SKM-1 (cell line): ENCODE measurements at regions not wholly inside any gene's neighbourhood (a gene's known extent, or its start where the extent isn't known, plus 50 kb on each side); places are given as distances from the start of the nearest gene placed in this dataset.
"Not testable (repeated sequence)": the region's sequence is repeated elsewhere in the genome, so short reads cannot be mapped to it uniquely, and the experiment has no call there.

Experiments used
- DNase-seq: peaks from one replicate; lab custom pipeline; 2025; ENCODE audit not compliant: unreplicated experiment; lab: John Stamatoyannopoulos, UW

GRCh38 chrX:44675362-44676024, 132.8 kb upstream of the FUNDC1 start:
- DNase-seq, result no peak

DNA sequence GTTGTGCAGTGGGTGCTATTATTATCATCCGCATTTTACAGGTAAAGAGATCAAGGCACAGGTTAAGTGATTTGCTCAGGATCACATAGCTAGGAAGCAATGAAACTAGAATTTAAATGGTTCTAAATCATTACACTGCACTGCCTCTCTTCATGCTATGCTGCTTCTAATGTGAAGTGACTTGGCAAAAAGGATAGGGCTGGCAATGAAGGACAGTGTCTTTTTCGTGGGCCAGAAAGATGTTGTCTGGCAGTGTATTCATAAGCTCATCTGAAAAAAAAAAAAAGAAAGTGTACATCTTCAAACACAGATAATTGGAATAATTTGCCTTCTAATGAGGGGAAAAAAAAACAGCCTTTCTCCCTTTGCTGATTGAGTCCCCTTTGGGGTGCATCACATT, 132.2 kb upstream of the FUNDC1 start:
- no peak for DNase-seq

- DNase-seq, result no peak
Measured at GRCh38 chrX:44669626-44670025, 127.0 kb upstream of the FUNDC1 start.

DNA sequence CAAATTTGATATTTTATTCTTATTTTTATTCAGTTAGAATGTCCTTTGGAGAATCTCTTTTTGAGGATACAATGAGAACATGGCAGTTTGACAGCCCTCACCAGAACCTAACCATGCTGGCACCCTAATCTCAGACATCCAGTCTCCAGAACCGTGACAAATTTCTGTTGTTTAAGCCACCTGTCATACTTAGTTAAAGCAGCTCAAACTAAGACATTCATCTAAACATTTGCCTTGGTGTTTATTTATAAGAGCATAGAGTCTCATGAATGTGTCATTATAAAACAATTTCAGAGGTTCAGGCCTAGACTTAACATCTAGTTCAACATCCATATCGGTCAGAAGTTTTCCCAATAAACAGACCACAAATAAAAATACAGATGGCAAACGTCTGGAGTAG, 125.1 kb upstream of the FUNDC1 start:
- no peak for DNase-seq

DNA sequence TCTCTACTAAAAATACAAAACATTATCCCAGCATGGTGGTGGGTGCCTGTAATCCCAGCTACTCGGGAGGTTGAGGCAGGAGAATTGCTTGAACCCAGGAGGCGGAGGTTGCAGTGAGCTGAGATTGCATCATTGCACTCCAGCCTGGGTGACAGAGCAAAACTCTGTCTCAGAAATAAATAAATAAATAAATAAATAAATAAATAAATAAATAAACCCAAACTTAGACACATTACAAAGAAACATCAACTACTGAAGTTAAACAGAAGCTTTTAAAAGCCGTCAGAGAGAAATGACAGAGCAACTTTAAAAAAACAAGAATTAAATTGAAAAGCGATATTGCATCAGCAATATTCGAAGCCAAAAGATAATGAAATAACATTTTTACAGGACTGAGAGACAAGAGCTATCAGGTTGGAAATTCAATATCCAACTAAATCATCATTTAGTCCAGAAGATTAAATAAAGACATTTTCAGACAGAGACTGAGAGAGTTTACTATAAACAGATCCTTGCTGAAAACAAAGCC, 115.1 kb upstream of the FUNDC1 start:
- not testable (repeated sequence) for DNase-seq

GRCh38 chrX:44651358-44651757, 108.7 kb upstream of the FUNDC1 start:
- DNase-seq, result no peak

DNA sequence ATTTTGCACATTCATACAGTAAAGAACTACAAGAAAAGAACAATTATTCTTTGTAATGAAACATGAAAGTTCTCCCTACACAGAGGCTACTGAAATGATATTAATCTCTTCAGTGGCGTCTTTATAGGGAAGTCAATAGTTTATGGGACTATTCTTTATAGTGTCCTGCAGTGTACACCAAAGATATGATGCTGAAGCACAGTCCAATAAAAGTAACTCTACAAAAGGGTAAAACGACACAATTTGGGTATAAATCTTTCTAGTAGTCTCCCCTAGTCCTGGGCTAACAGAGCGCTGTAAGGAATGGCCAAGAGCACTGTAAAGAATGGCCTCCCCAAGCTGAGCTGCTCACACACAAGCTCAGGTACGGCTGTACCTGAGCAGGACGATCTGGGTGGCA, 101.1 kb upstream of the FUNDC1 start:
- DNase-seq, result no peak

DNA sequence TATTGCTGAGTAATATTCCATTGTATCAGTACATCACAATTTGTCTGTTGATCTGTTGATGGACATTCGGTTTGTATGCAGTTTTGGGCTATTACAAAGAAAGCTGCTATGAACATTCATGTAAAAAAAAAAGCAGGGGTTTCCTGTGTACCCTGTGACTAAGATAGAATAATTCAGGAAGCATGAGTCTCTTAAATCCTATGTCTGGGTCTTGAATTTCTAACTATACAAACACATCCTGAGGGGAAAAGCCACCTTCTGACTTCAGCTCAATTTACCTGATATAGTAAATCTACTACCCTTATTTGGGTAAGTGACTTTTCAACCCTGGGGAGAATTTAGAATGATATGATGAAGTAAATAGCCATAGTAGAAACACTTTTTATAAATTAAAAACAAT, 94.6 kb upstream of the FUNDC1 start:
- DNase-seq, result no peak

DNA sequence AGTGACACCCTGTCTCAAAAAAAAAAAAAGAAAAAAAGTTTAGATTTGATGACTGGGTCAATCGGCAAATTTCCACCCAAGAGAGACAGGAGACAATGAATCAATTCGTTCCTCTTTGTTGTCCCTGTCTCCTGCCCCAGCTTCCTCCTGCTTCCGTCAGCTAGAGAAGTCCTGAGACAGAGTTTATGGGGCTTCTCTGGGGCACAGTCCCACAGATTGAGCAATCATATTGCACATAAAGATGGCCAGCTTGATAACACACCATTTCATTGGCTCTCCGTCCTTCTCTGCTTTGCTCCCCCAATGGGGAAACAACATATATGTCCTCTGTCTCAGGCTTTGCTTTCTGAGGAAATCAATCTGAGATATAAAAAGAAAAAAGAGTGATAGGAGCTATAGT, 78.4 kb upstream of the FUNDC1 start:
- DNase-seq, result peak; percentile 31

DNA sequence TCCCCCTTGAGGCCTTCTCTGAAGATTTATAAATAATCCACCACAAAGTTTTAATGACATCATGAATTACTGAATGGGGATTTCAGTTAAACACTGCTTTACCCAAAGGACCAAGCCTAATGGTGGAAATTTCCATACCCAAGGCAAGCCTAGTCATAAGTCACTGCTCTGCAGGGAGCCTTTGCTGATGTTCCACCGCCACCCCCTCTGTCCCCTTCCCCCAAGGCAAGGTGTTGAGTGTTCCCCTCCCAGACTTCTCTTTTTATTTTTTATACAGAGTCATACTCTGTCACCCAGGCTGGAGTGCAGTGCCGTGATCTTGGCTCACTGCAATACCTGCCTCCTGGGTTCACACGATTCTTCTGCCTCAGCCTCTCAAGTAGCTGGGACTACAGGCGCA, 76.4 kb upstream of the FUNDC1 start:
- DNase-seq, result no peak

DNA sequence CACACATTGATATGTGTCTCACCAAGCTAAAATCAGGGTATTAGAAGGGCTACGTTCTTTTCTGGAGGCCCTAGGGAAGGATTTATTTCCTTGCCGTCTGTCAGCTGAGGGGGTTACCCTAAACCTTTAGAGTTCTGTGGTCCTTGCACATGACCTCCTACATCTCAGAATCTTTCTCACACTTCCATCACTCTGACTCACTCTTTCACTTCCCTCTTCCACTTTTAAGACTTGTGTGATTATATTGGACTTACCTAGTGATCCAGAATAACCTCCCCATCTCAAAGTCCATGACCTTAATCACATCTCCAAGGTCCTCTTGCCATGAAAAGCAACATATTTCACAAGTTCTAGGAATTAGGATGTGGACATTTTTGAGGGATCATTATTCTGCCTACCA, 53.6 kb upstream of the FUNDC1 start:
- peak; percentile 2 for DNase-seq
